Neural progenitor cell (in vitro differentiated cells): ENCODE measurements at regions not wholly inside any gene's neighbourhood (a gene's known extent, or its start where the extent isn't known, plus 50 kb on each side); places are given as distances from the start of the nearest gene placed in this dataset.

ENCODE experiments used
- CTCF ChIP-seq: fragments of 200-600 bp; sonication (generic); IDR thresholded peaks from 2 replicates; pipeline ENCODE4 v1.5.1; 2017; ENCODE audit warnings: antibody characterized with exemption, mild to moderate bottlenecking
- EZH2 ChIP-seq: fragments of 200-600 bp; sonication (generic); IDR thresholded peaks from 2 replicates; pipeline ENCODE4 v1.6.1; 2017; ENCODE audit warnings: antibody characterized with exemption, mild to moderate bottlenecking, moderate library complexity
- EZH2phosphoT487 ChIP-seq: fragments of 200-600 bp; sonication (generic); IDR thresholded peaks from 2 replicates; pipeline ENCODE4 v1.6.1; 2017; ENCODE audit warnings: antibody characterized with exemption

- TF ChIP-seq EZH2 (no peak), EZH2phosphoT487 (no peak), CTCF (no peak)
Measured at GRCh38 chr11:128331317-128331716, 256.0 kb downstream of the ETS1 start.
